Heart right ventricle (tissue), 16 donors: ENCODE measurements at regions not wholly inside any gene's neighbourhood (a gene's known extent, or its start where the extent isn't known, plus 50 kb on each side); places are given as distances from the start of the nearest gene placed in this dataset.
"Not testable (repeated sequence)": the region's sequence is repeated elsewhere in the genome, so short reads cannot be mapped to it uniquely, and the experiment has no call there.

Experiments used
- ATAC-seq, 8 donors: fragments of 200-7000 bp; cut with Tn5 transposase; one replicate each; pipeline ENCODE4 v1.9.1; 2020; ENCODE audit warnings: mild to moderate bottlenecking in 8 of 8, moderate library complexity in 8 of 8, moderate number of reproducible peaks in 1 of 8
- DNase-seq, 2 donors: peaks; one replicate each; pipeline ENCODE4 v3.0.0-alpha.2; 2020
- H3K27ac ChIP-seq, 10 donors: fragments of 200-600 bp; sonication (generic) in 2 of 10; one replicate each; pipeline versions ENCODE4 v1.5.0 to v1.8.0; 2020 to 2022; ENCODE audit warnings: mild to moderate bottlenecking in 3 of 10
- H3K27me3 ChIP-seq, 7 donors: fragments of 200-600 bp; one replicate each; pipeline ENCODE4 v1.8.0; 2021 to 2022; ENCODE audit warnings: mild to moderate bottlenecking in 2 of 7
- H3K36me3 ChIP-seq, 9 donors: fragments of 200-600 bp; sonication (generic) in 1 of 9; one replicate each; pipeline versions ENCODE4 v1.5.0 to v1.8.0; 2020 to 2022; ENCODE audit warnings: mild to moderate bottlenecking in 2 of 9
- H3K4me1 ChIP-seq, 9 donors: fragments of 200-600 bp; sonication (generic) in 1 of 9; one replicate each; pipeline versions ENCODE4 v1.5.0 to v1.8.0; 2020 to 2022; ENCODE audit warnings: mild to moderate bottlenecking in 4 of 9
- H3K4me3 ChIP-seq, 10 donors: fragments of 200-600 bp; sonication (generic) in 2 of 10; one replicate each; pipeline versions ENCODE4 v1.5.0 to v1.8.0; 2020 to 2022; ENCODE audit warnings: mild to moderate bottlenecking in 7 of 10, moderate library complexity in 2 of 10
- H3K9me3 ChIP-seq, 11 donors: fragments of 200-600 bp in 10 of 11; sonication (generic) in 2 of 11; one replicate each; pipeline versions ENCODE4 v1.5.0 to v1.8.0; 2013 to 2022; ENCODE audit warnings: mild to moderate bottlenecking in 2 of 11, control low read depth in 1 of 11, moderate library complexity in 1 of 11
- CTCF ChIP-seq, 9 donors: fragments of 200-600 bp; sonication (generic) in 2 of 9; IDR thresholded peaks; one replicate each; pipeline versions ENCODE4 v1.5.0 to v1.8.0; 2021 to 2022; ENCODE audit warnings: antibody characterized with exemption in 9 of 9, mild to moderate bottlenecking in 5 of 9, moderate library complexity in 1 of 9
- WGBS, 2 donors: extraction: QIAGEN DNeasy Blood & Tissue Kit; methylation state at CpG; one replicate each; pipeline ENCODE4 v1.1.7; 2013; ENCODE audit warnings: inconsistent platforms in 1 of 2; 5-methylcytosine and 5-hydroxymethylcytosine counted together
- intact Hi-C, 10 donors: fragments of 100-400 bp; cut with DNase I; formaldehyde crosslinking; loops; one replicate each; pipeline versions ENCODE4 v1.11.1 to v1.14.2; 2022
- donor health status: Arrhythmogenic right ventricular cardiomyopathy.
- donor health status: ischemic (EF 13 %, LVEDD 7.1; RV severe dilation, severe dysfunction).
- donor health status: healthy with polysubstance abuse.
- donor health status: DM: no; HTN: yes; CAD: no.
- donor health status: DM: no; HTN: no; CAD: no.
- donor health status: ischemic (EF 25% LVEDD 6.9; RV normal size, moderate dysfunction).
- donor health status: ischemic (EF 25% LVEDD 5.7; RV mildly dilated, moderate dysfunction).
- donor health status: healthy.
- donor health status: DM: yes; HTN: yes; CAD: no.
- donor health status: Ischemic cardiomyopathy.
- donor health status: ischemic (EF 35%, LVEDD 5.7; RV mildly dilated, moderate dysfunction).
- donor health status: nonischemic (EF 11% LVEDD 7.7; RV severe dilation, severe dysfunction).
- donor health status: DM: yes; HTN: yes; CAD: no.
- donor health status: PGD.
- donor health status: ischemic (EF 29% LVEDD 5.4; RV normal size, mild dysfunction).
- donor health status: nonischemic (EF 23%, LVEDD 6.1; RV moderate dilation, normal function).

DNA sequence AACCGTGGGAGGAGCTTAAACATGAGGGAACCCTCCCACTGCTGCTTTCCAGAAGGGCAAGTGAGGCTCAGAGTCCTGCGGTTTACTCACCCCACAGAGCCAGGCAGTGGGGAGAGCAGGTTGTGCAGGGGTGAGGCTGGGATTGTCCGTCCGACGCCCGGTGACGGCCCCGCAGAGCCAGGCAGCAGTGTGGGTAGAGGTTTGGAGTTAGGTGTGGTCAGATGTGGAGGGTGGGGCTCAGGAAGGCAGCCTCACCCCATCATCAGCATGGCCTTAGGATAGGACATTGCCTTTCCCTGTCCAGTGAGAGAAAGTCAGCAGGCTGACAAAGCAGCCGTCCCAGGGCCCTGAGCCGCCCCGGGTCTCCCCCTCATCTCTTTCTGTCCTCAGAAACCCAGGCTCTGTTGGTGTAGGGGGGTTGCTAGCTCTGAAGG, 234.6 kb downstream of the DLL1 start:
- no peak for ATAC-seq
- 88 to 90% methylated on average over 11 of the region's 11 CpGs for WGBS, 2 donors
- Histone ChIP-seq H3K4me1 (no peaks in the 10 kb centered on the region), H3K36me3 (no peaks in the 10 kb centered on the region), H3K9me3 (no peaks in the 10 kb centered on the region), H3K27ac (no peak overlapping the region), H3K4me3 (no peak overlapping the region), H3K27me3 (peaks cover 0 to 6% (median 0%) of the 10 kb centered on the region in 7 donors)
- peak in 1 of 2 donors; percentile 1 for DNase-seq
- no peak for TF ChIP-seq CTCF (IDR thresholded peaks at IDR 0.05)
- intact Hi-C loops: no loop called here

- H3K27ac ChIP-seq, H3K4me1 ChIP-seq, H3K27me3 ChIP-seq, intact Hi-C loops, H3K9me3 ChIP-seq, H3K4me3 ChIP-seq, ATAC-seq, H3K36me3 ChIP-seq: not testable (repeated sequence)
- WGBS, 2 donors: 94 to 95% methylated on average over 11 to 14 of the region's 14 CpGs
- DNase-seq: peak in 1 of 2 donors; percentile 1
Measured at GRCh38 chr6:170055797-170056196, 235.1 kb downstream of the DLL1 start.

DNA sequence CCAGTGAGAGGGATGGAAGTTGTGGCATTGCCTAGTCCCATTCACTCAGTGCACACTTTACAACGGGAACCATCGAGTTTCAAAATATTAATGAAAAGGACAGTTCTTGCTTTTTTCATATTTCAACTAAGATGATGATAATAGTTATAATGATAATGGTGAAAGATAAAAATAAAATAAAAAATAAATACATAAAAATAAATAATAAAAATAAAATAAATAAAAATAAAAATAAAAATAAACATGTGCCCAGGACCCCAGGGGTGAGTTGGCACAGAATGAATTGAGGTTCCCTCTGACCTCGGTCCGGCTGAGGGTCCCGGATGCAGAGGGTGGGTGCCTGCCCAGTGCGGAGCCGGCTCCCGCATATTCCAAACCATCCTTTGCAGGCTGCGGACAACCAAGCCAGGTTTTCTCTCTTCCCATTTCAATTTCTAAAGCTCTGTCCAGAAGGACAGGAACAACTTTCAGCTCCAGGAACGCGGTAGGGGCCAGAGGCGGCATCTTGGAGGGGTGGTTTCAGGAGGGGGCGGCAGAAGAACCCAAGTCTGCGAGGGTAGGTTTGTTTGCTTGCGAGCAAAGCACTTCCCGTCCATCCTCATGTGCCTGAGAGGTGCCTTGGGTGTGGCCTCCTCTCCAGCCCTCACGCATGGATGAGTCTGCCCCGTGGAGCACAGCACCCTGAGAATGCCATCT, 236.8 kb downstream of the DLL1 start:
- WGBS, 2 donors: 89 to 91% methylated on average over 18 of the region's 18 CpGs
- Histone ChIP-seq H3K36me3 (no peaks in the 10 kb centered on the region), H3K27me3 (peaks cover 0 to 6% (median 0%) of the 10 kb centered on the region in 7 donors), H3K27ac (no peak overlapping the region), H3K4me3 (no peak overlapping the region), H3K9me3 (no peaks in the 10 kb centered on the region), H3K4me1 (peaks cover 0 to 15% (median 10%) of the 10 kb centered on the region in 9 donors)
- peak in 1 of 2 donors; percentile 2 for DNase-seq
- no peak for ATAC-seq
- no peak for TF ChIP-seq CTCF (IDR thresholded peaks at IDR 0.05)
- intact Hi-C loops: no loop called here

DNA sequence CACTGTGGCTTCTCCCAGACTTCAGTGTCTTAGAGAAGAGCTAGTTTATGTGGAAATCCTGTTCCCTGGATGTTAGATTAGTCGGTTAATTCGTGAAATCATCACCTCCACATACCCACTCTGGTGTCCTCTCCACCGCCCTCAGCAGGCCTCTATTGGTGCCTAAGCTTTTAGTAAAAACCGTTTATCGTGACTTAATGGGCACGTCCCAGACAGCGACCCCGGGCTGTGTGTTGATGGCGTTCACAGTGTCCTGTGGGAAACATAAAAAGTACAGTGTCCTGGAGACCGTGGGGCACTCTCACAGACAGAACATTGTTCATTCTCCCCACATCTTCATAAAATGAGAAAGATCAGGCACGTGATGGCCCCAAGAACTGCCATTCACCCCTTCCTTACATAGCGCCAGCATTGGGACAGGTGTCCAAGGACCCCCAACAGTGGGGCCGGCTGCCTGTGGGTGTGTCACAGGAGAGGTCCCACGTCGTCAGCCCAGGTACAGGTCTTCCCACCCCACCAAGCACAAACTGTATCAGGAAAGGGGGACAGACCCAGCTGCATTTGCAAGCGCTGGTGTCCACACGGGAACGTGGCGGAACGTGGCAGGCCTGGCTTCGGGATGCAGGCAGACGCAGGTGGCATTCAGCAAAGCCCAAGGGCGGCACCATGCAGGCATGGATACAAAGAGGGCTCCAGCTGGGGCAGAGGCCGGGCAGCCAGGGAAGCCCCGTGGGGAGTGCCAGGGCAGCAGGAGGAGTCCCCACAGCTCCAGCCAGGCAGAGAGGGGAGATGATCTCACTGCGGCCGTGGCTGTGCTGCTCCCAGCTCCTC, 237.7 kb downstream of the DLL1 start:
- Histone ChIP-seq H3K27me3 (peaks cover 0 to 6% (median 0%) of the 10 kb centered on the region in 7 donors), H3K36me3 (no peaks in the 10 kb centered on the region), H3K4me3 (no peak overlapping the region), H3K4me1 (peaks cover 0 to 22% (median 10%) of the 10 kb centered on the region in 9 donors), H3K27ac (no peak overlapping the region), H3K9me3 (no peaks in the 10 kb centered on the region)
- ATAC-seq: no peak
- WGBS, 2 donors: 87 to 91% methylated on average over 27 of the region's 27 CpGs
- no peak for TF ChIP-seq CTCF (IDR thresholded peaks at IDR 0.05)
- no peak for DNase-seq
- intact Hi-C loops: no loop called here
